Body of pancreas (tissue), 4 donors: ENCODE measurements at regions not wholly inside any gene's neighbourhood (a gene's known extent, or its start where the extent isn't known, plus 50 kb on each side); places are given as distances from the start of the nearest gene placed in this dataset.

ENCODE experiments used
- ATAC-seq: fragments of 150-250 bp; one replicate; pipeline ENCODE4 v1.9.1; 2016
- DNase-seq, 4 donors: peaks; one replicate each; pipeline ENCODE4 v3.0.0-alpha.2; 2019
- H3K27ac ChIP-seq, 4 donors: fragments of 200-600 bp; sonication (generic); 1 replicate in 3 of 4; 2 replicates in 1 of 4; pipeline versions ENCODE4 v1.5.1 to v1.6.1; 2016 to 2019; ENCODE audit warnings: mild to moderate bottlenecking in 1 of 4, mixed read lengths in 1 of 4, moderate library complexity in 1 of 4
- H3K27me3 ChIP-seq, 2 donors: fragments of 200-600 bp; sonication (generic); one replicate each; pipeline ENCODE4 v1.6.0; 2016; ENCODE audit warnings: mild to moderate bottlenecking in 1 of 2
- H3K36me3 ChIP-seq, 2 donors: fragments of 200-600 bp; sonication (generic); replicated peaks in 1 of 2; 2 replicates each; pipeline ENCODE4 v1.5.1; 2016; ENCODE audit warnings: low read depth in 2 of 2; ENCODE audit not compliant: insufficient read depth in 1 of 2
- H3K4me1 ChIP-seq: fragments of 200-600 bp; sonication (generic); one replicate; pipeline ENCODE4 v1.6.0; 2016
- H3K4me3 ChIP-seq, 2 donors: fragments of 200-600 bp; sonication (generic); 1 replicate in 1 of 2; 2 replicates in 1 of 2; pipeline ENCODE4 v1.5.1; 2016 to 2019
- H3K9me3 ChIP-seq, 3 donors: fragments of 200-600 bp; sonication (generic); 1 replicate in 2 of 3; 2 replicates in 1 of 3; pipeline ENCODE4 v1.5.1; 2016
- CTCF ChIP-seq, 7 experiments: fragments of 450-650 bp in 4 of 7; fragments of 200-600 bp in 3 of 7; sonication (generic) in 3 of 7; IDR thresholded peaks; one replicate each; pipeline ENCODE4 v1.5.1; 2016 to 2019; ENCODE audit warnings: antibody characterized with exemption in 7 of 7
- POLR2A ChIP-seq, 3 donors: fragments of 450-650 bp; IDR thresholded peaks; one replicate each; pipeline ENCODE4 v1.6.1; 2016; ENCODE audit warnings: antibody characterized with exemption in 3 of 3, mild to moderate bottlenecking in 2 of 3
- WGBS, 2 donors: methylation state at CpG; one replicate each; pipeline ENCODE4 v1.1.5; 2017; 5-methylcytosine and 5-hydroxymethylcytosine counted together
- intact Hi-C: fragments of 100-400 bp; cut with DNase I; formaldehyde crosslinking; loops from one replicate; pipeline ENCODE4 v1.15.1; 2023

- DNase-seq (no peak), ATAC-seq (no peak)
- Histone ChIP-seq H3K27me3 (no peaks in the 10 kb centered on the region), H3K4me3 (no peak overlapping the region), H3K9me3 (no peaks in the 10 kb centered on the region), H3K36me3 (no peaks in the 10 kb centered on the region), H3K27ac (no peak overlapping the region), H3K4me1 (no peaks in the 10 kb centered on the region)
- no peak for TF ChIP-seq POLR2A (IDR thresholded peaks at IDR 0.05)
- TF ChIP-seq CTCF (IDR thresholded peaks at IDR 0.05), result no peak
- WGBS, 2 donors, result 87 to 90% methylated on average over 3 of the region's 3 CpGs
- intact Hi-C loops, result no loop called here
Observed at GRCh38 chr6:44665143-44665542, 277.6 kb downstream of the CDC5L start.

GRCh38 chr6:44665683-44666082, 278.2 kb downstream of the CDC5L start:
- Histone ChIP-seq H3K27me3 (no peaks in the 10 kb centered on the region), H3K9me3 (no peaks in the 10 kb centered on the region), H3K4me1 (no peaks in the 10 kb centered on the region), H3K4me3 (no peak overlapping the region), H3K36me3 (no peaks in the 10 kb centered on the region), H3K27ac (no peak overlapping the region)
- TF ChIP-seq CTCF (IDR thresholded peaks at IDR 0.05) (no peak), POLR2A (IDR thresholded peaks at IDR 0.05) (no peak)
- ATAC-seq, result no peak
- no peak for DNase-seq
- intact Hi-C loops, result no loop called here
- WGBS, 2 donors, result 87 to 89% methylated on average over 9 of the region's 9 CpGs

- no peak for DNase-seq
- H3K36me3 ChIP-seq, result no peaks in the 10 kb centered on the region
- 81 to 89% methylated on average over 3 of the region's 3 CpGs for WGBS, 2 donors
Observed at GRCh38 chr6:44666324-44666723, 278.8 kb downstream of the CDC5L start.

GRCh38 chr6:44667226-44667625, 279.7 kb downstream of the CDC5L start:
- intact Hi-C loops, result no loop called here
- ATAC-seq (peak; percentile 56), DNase-seq (no peak)
- H3K4me1 ChIP-seq, result no peaks in the 10 kb centered on the region
- H3K9me3 ChIP-seq, result no peaks in the 10 kb centered on the region
- no peaks in the 10 kb centered on the region for H3K36me3 ChIP-seq
- H3K4me3 ChIP-seq, result no peak overlapping the region
- no peak for TF ChIP-seq CTCF (IDR thresholded peaks at IDR 0.05)
- no peak for TF ChIP-seq POLR2A (IDR thresholded peaks at IDR 0.05)
- WGBS, 2 donors, result 63 to 69% methylated on average over 3 of the region's 3 CpGs
- no peaks in the 10 kb centered on the region for H3K27me3 ChIP-seq
- no peak overlapping the region for H3K27ac ChIP-seq

More at GRCh38 chr6:44666324-44666723, 278.8 kb downstream of the CDC5L start:
- ATAC-seq, result no peak
- no peak overlapping the region for H3K27ac ChIP-seq
- no peaks in the 10 kb centered on the region for H3K4me1 ChIP-seq
- TF ChIP-seq CTCF (IDR thresholded peaks at IDR 0.05) (no peak), POLR2A (IDR thresholded peaks at IDR 0.05) (no peak)
- intact Hi-C loops, result no loop called here
- no peaks in the 10 kb centered on the region for H3K9me3 ChIP-seq
- no peaks in the 10 kb centered on the region for H3K27me3 ChIP-seq
- no peak overlapping the region for H3K4me3 ChIP-seq

- intact Hi-C loops, result no loop called here
- no peak for ATAC-seq
- DNase-seq, result peak; percentile 25 to 50 (median 38)
- Histone ChIP-seq H3K27ac (no peak overlapping the region), H3K9me3 (no peaks in the 10 kb centered on the region), H3K4me3 (no peak overlapping the region), H3K36me3 (no peaks in the 10 kb centered on the region), H3K27me3 (no peaks in the 10 kb centered on the region), H3K4me1 (no peaks in the 10 kb centered on the region)
- WGBS, 2 donors, result 45 to 46% methylated on average over 9 of the region's 9 CpGs
- peak; percentile 24 to 62 (median 51) for TF ChIP-seq CTCF (IDR thresholded peaks at IDR 0.05)
- TF ChIP-seq POLR2A (IDR thresholded peaks at IDR 0.05), result no peak
Observed at GRCh38 chr6:44667668-44668390, 280.3 kb downstream of the CDC5L start.
